ENCODE measurements at regions not wholly inside any gene's neighbourhood (a gene's known extent, or its start where the extent isn't known, plus 50 kb on each side); places are given as distances from the start of the nearest gene placed in this dataset.

DNA sequence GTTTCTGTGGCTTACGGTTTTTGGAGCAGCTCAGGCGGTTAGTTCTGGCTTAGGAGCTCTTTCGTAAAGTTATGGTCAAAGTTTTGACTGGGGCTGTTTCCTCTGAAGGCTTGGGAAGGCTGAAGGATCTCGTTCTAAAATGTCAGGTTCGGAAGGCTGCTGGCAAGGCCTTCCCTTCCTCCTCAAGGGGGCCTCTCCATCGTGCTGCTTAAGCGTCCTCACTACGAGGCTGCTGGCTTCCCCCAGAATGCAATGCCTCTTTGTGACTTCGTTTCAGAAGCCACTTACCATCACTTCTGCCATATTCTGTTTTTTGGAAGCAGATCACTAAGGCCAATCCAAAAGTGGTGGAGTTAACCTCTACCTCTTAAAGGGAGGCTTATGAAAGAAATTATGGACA, 1196.4 kb upstream of the TENM3 start:
- TF ChIP-seq, protein P1, sequence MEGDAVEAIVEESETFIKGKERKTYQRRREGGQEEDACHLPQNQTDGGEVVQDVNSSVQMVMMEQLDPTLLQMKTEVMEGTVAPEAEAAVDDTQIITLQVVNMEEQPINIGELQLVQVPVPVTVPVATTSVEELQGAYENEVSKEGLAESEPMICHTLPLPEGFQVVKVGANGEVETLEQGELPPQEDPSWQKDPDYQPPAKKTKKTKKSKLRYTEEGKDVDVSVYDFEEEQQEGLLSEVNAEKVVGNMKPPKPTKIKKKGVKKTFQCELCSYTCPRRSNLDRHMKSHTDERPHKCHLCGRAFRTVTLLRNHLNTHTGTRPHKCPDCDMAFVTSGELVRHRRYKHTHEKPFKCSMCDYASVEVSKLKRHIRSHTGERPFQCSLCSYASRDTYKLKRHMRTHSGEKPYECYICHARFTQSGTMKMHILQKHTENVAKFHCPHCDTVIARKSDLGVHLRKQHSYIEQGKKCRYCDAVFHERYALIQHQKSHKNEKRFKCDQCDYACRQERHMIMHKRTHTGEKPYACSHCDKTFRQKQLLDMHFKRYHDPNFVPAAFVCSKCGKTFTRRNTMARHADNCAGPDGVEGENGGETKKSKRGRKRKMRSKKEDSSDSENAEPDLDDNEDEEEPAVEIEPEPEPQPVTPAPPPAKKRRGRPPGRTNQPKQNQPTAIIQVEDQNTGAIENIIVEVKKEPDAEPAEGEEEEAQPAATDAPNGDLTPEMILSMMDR (IDR thresholded peaks at IDR 0.05; ENCODE audit: control insufficient read depth, insufficient read depth, low read depth, low read length, missing control alignments), result no peak
- H3K4me3 ChIP-seq (ENCODE audit: control insufficient read depth, low read depth, low read length), result no peak overlapping the region
- DNase-seq (ENCODE audit: low read depth), result no peak

DNA sequence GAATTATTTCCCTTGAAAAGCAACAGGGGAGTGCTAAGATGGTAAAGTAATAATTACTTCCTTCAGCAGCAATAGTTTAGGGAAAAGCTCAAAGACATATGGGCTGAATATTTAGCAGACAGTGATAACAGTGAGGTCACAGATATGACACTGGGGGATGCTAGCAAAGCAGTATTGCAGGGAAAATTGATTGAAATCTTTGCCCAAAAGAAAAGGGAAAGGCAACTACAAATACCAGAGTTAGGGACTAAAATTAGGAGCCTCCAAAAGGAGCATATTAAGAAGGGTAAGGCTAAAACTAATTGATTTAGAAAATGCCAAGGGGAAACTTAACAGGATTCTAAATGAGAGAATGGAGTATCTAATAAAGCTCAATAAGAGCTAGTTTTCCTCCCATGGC, 1191.3 kb upstream of the TENM3 start:
- DNase-seq (ENCODE audit: low read depth), result no peak
- H3K4me3 ChIP-seq (ENCODE audit: control insufficient read depth, low read depth, low read length), result no peak overlapping the region
- TF ChIP-seq, protein P1 (IDR thresholded peaks at IDR 0.05; ENCODE audit: control insufficient read depth, insufficient read depth, low read depth, low read length, missing control alignments), result no peak

DNA sequence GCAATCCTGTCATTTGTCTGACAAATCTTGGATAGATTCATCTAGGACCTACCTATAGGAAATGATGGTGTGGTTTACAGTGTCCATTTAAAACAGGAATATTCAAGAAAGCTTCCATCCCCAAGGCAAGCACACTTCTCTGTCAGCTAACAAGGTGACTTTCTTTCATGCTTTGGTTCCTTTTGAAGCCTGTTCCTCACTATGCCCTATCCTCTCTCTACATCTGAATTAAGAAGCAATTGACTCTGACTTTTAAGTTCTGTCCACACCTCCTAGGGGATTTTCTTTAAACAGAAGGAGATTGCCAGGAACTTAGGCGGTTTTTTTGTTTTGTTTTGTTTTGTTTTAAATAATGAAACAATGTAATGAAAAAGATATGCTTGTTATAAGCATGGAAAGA, 1181.4 kb upstream of the TENM3 start:
- no peak for DNase-seq (ENCODE audit: low read depth)
- TF ChIP-seq, protein P1 (IDR thresholded peaks at IDR 0.05; ENCODE audit: control insufficient read depth, insufficient read depth, low read depth, low read length, missing control alignments), result no peak
- H3K4me3 ChIP-seq (ENCODE audit: control insufficient read depth, low read depth, low read length), result no peak overlapping the region

DNA sequence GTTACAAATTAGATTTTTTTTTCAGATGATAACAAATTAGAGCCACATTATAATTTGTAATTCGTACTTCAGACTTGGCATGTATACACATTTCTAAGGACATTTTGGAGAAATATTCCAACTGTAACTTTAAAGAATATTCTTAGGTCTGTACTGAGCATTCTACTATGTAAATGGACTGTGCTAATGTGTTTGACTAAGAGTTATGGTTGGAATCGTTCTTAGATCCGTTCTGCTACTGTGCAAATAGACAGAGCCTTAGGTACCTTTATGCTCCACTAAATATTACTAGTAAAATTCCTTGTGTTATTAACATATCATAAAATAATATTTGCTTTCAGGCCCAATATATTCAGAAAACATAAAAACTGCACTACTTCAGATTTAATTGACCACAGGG, 1180.0 kb upstream of the TENM3 start:
- no peak overlapping the region for H3K4me3 ChIP-seq (ENCODE audit: control insufficient read depth, low read depth, low read length)
- no peak for DNase-seq (ENCODE audit: low read depth)
- TF ChIP-seq, protein P1 (IDR thresholded peaks at IDR 0.05; ENCODE audit: control insufficient read depth, insufficient read depth, low read depth, low read length, missing control alignments), result no peak

DNA sequence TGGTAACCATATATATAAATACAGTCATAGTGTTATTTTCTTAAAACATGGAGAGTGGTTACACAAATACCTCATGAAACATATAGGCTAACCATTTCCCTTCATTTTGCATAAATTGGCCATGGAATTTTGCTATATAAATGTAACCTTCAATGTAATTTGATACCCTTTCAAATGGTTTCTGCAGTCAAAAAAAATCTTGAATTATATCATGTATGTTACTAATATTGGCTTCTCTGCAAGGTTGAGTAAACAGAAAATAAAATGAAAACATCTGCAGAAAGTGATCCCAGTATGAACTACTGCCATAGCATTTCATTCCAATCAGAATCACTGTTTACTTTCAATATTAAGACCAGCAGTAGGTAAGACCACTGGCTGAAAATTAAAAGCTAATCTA, 1165.9 kb upstream of the TENM3 start:
- H3K4me3 ChIP-seq (ENCODE audit: control insufficient read depth, low read depth, low read length), result no peak overlapping the region
- DNase-seq (ENCODE audit: low read depth), result no peak
- TF ChIP-seq, protein P1 (IDR thresholded peaks at IDR 0.05; ENCODE audit: control insufficient read depth, insufficient read depth, low read depth, low read length, missing control alignments), result no peak

DNA sequence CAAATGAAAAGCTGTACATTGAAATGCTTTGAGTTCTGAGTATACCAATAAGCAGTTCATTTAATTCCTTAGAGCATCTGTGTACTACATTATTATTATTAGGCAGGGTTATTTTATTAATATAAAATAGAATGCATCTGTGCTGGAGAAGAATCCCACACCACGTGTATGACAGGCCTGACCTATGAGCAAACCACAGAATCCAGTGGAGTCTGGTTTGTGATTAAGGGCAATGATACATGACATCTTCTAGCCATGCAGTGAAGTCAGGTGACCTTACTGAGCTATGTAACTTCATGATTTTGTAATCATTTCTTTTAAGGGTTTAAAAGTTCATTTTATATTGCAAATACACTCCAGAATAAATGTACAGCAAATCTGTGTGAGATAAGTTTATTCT, 1165.0 kb upstream of the TENM3 start:
- H3K4me3 ChIP-seq (ENCODE audit: control insufficient read depth, low read depth, low read length), result no peak overlapping the region
- DNase-seq (ENCODE audit: low read depth), result peak; percentile 23
- TF ChIP-seq, protein P1 (IDR thresholded peaks at IDR 0.05; ENCODE audit: control insufficient read depth, insufficient read depth, low read depth, low read length, missing control alignments), result no peak

DNA sequence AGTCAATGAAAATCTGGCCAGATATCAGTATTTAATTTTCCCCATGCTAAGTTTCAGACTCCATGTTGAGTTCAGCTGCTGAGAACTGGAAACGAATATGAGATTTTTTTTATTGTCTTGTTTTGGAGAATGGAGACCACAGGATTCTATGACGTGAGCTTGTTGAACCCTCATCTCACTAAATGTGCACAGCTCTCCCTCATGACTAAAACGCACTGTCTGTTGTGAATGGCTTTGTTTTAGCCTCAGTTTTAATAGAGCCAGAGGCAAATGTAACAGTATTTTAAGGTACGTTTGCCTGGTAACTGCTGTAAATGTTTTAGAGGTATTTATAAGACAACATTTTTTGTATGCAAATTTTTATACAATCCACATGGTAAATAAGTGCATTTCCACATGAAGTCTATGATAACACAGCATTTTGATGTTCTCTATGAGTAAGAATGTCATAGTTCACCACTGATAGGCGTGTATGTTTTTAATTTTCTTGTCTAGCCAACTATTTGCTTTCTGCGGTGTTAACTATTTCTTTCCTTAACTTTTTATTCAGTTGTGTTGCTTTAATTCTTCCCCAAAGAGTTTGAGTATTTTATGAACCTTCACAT, 1159.3 kb upstream of the TENM3 start:
- DNase-seq (ENCODE audit: low read depth), result no peak
- TF ChIP-seq, protein P1 (IDR thresholded peaks at IDR 0.05; ENCODE audit: control insufficient read depth, insufficient read depth, low read depth, low read length, missing control alignments), result no peak
- H3K4me3 ChIP-seq (ENCODE audit: control insufficient read depth, low read depth, low read length), result no peak overlapping the region

Measured in AG09309 (cell line).